NCI-H69 (cell line): ENCODE measurements at regions not wholly inside any gene's neighbourhood (a gene's known extent, or its start where the extent isn't known, plus 50 kb on each side); places are given as distances from the start of the nearest gene placed in this dataset.

ENCODE experiments used
- DNase-seq: peaks from one replicate; lab custom pipeline; 2025; lab: John Stamatoyannopoulos, UW

- DNase-seq, result no peak
These were observed 203.8 kb upstream of the SIX2 start for GRCh38 chr2:45212953-45213635.

DNA sequence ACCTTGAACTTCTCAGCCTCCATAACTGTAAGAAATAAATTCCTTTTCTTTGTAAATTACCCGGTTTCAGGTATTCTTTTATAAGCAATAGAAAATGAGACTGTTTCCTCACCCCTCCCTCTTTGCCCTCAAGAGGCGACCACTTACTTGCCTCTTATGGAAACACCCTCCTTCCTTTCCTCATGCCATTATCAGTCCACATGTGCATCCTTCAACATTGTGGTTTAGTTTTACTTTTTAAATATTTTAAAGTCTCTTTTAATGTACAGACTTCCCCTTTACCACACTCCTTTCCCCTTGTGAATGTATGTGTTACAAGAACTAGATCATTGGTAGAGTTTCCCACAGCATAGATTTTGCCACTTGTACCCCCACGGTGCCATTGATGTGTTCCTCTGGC is 202.4 kb upstream of the SIX2 start:
- DNase-seq, result no peak

- peak; percentile 1 for DNase-seq
These were observed 201.4 kb upstream of the SIX2 start for GRCh38 chr2:45210462-45211195.

- no peak for DNase-seq
These were observed 200.6 kb upstream of the SIX2 start for GRCh38 chr2:45209875-45210274.

- DNase-seq, result no peak
These were observed 200.1 kb upstream of the SIX2 start for GRCh38 chr2:45209302-45209701.

- no peak for DNase-seq
These were observed 197.8 kb upstream of the SIX2 start for GRCh38 chr2:45207101-45207500.

DNA sequence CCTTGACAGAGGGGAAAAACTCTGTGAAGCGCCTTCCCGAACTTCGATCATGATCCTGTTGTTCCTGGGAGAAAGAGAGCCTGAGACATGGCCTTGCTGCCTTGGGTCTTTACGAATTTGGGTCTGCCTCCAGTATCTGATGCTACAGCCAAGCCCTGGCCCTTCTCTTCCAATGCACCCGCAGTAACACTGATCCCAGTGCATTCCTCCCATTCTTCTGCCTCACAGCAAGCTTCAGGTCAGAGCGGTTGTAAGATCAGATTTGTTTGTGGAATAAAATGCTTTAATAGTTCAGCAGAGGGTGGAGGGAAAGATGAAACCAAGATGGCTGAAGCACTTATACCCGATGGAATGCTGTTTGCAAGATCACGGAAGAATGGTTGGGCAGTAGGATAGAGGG is 196.7 kb upstream of the SIX2 start:
- no peak for DNase-seq

- no peak for DNase-seq
These were observed 196.2 kb upstream of the SIX2 start for GRCh38 chr2:45205480-45205879.

DNA sequence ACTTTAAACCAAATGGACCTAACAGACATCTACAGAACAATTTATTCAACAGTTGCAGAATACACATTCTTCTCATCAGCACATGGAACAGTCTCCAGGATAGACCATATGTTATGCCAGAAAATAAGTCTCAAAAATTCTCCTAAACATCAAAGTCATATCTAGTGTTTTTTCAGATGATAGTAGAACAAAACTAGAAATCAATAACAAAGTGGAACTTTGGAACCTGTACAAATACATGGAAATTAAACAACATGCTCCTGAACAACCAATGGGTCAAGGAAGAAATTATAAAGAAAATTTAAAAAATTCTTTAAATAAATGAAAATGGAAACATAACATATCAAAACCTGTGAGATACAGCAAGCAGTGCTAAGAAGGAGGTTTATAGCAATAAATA is 194.1 kb upstream of the SIX2 start:
- DNase-seq, result no peak

DNA sequence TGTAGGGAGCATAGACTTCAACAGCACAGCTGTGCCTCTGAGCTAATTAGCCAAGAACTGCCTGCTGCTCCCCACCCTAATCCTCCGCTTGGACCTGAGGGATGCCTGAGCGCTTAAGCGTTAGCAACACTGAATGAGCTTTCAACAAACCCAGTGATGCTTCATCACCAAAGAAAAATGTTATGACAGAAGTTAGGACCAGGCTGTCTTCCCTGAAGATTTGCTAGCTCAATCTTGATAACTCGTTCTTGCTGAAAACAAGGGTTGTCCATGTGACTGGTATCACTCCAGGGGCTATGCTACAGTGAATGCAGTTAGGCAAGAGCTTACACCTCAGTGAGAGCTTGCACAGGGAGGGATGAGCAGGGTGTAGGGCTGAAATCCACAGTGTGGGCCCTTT is 190.7 kb upstream of the SIX2 start:
- DNase-seq, result no peak

DNA sequence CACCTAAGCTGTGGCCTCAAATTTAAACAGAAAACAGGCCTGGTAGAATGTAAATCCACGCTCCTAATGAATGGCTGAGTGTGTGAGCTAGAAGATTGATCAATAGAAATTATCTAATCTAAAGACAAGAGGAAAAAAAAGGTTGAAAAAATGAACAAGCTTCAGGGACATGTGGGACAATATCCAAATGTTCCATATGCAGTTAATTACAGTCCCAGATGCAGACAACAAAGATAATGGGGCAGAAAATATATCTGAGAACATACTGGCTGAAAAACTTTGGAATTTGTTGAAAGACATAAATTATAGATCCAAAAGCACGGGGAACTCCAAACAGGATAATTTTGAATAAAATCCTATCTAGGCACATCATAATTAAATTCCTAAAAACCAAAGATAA is 186.7 kb upstream of the SIX2 start:
- no peak for DNase-seq

GRCh38 chr2:45194596-45194995 is 185.3 kb upstream of the SIX2 start:
- DNase-seq, result no peak

DNA sequence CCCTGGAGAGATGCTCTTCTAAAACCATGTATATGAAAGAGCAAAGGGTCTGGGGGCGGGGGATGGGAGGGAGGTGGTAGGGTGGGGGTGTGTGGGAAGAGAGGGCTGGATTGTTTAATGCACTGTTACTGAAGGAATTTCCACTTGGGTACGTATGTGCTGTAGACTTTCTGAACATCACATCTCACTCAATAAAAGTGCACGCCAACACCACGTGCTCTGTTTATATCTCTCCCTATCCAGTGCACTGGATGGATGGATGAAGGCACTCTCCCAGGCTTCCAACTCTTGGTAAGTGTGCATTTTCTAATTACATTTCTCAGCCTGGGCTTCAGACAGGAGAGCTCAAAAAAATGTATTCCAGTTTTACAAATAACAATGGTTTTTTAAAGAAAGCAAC is 184.3 kb upstream of the SIX2 start:
- no peak for DNase-seq

DNA sequence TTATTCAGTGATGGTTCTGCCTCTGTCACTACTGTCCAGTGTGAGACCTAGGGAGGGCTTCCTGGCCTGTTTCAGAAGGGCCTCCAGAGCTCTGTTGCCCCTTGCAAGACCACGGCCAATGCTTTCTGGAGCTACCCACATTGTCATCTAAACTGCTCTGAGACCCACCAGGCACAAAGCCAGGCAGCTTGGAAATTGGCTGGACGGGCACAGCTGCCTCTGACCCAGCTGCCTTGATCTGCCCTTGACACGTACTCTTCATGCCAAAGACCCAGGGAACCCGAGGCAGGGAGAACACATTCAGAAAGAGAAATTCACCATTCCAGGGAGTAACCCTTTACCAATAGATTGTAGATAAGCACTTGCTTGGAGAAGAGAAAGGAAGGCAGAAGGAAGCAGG is 183.7 kb upstream of the SIX2 start:
- DNase-seq, result no peak

DNA sequence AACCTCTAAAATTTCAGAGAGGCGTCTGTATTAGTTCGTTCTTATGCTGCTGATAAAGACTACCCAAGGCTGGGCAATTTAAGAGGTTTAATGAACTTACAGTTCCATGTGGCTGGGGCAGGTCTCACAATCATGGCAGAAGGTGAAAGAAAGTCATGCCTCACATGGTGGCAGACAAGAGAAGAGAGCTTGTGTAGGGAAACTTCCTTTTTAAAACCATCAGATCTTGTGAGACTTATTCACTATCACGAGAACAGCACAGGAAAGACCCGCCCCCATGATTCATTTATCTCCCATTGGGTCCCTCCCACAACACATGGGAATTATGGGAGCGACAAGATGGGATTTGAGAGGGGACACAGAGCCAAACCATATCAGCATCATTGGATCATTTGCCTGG is 183.2 kb upstream of the SIX2 start:
- DNase-seq, result no peak

DNA sequence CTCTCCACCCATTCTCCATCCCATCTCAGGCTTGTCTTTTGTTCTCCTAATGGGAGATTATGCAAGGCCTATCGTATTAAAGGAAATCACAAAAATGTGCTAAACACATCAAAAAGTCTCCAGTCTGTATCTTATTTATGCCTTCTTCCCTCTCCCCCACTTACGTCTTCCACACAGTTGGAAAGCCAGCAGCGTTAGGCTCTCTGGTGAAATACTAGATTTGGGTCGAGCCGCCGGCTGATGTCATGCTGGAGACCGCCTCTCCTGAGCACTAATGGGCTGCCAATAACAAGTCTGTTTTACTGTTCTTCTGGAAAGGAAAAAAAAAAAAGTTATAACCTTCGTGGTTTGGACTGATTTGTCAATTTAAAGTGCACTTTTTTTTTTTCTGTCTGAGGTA is 182.7 kb upstream of the SIX2 start:
- no peak for DNase-seq

DNA sequence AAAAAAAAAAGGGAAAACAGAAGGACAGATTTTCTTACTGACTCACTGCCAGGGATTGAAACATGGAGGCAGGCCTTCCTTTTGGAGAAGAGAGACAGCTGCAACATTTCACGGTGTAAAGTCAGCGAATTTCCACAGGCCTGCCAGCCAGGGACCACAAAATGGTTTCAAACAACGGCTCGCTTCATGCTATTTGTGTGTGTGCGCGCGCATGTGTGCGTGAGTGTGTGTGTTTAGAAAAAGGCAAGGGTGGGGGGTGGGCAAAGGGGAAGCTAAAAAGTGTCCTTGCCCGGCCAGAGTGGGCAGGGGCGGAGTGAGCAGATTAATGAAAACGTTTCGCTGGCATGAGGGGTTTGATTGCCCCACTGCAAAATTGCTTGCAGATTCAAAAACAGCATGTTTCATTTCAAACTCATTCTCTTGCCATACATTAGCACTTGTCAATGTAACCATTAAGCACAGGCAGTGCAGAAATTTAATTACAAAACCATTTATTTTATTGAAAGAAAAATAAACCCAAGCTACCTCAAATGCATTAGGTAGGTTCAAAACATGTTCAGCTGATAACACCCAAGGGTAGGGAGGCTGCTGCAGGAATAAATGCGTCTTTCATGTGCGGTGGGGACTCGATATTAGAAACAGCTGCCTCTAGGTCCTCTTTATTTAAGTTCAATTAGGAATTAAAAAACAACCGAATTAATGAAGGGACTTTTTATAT is 182.1 kb upstream of the SIX2 start:
- DNase-seq, result no peak

DNA sequence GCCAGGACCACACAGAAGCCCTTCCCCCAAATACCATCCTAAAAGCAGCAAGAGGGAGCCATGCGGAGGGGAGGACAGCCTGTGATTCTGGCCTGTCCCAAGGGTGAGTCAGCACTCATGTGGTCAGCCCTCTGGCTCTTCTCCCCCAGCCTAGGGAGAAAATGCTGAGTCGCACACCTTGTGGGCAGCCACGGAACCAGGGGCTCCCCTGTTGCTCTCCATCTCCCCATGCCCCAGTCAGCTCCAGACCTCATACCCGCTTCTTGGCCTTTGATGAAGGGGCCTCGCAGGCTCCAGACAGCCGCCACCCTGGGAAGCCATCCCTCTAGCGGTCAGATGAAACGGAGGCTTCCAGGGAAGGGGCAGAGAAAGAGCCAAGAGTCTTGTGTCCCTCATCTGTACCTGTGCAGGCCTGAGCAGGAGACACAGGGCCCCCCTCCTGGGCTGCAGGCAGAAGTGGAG is 181.3 kb upstream of the SIX2 start:
- DNase-seq, result no peak

DNA sequence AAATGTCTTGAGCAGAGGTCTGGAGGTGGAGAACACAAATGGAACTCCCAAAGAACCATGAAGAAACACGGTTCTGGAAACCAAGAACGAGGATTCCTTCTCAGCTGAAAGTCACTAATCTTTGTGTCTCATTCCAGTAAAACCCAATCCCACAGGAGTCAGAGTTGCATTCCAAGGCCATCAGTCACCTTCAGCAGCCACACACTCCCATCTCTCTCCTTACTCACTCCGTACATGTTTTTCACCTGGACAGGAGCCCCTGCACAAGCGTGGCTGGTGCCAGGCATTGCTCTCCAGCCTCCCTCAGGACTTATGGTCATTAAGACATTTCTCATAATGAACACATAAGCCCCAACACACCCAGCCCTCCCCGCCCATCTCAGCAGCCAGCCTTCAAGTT is 175.4 kb upstream of the SIX2 start:
- DNase-seq, result no peak

- no peak for DNase-seq
These were observed 173.5 kb upstream of the SIX2 start for GRCh38 chr2:45182667-45183295.

DNA sequence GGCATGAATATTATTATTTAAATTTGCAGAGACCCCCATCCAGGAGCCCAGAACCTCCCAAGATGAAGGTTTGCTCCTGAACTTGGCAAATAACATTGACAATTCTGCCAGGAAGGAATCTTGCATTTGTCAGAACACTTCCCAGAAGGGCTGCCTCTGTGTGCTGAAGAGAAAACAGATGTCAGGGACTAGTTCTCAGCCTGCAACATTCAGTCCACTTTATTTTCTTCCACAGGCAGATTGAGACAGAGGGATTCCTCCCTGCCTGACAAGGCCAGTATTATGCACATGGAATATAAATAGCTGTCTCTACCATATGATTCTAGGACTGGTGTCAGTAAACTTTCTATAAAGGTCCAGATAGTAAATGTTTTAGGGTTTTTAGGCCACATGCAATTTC is 171.5 kb upstream of the SIX2 start:
- no peak for DNase-seq

- no peak for DNase-seq
These were observed 170.9 kb upstream of the SIX2 start for GRCh38 chr2:45180033-45180746.
